ENCODE measurements at regions not wholly inside any gene's neighbourhood (a gene's known extent, or its start where the extent isn't known, plus 50 kb on each side); places are given as distances from the start of the nearest gene placed in this dataset.
"Not testable (repeated sequence)": the region's sequence is repeated elsewhere in the genome, so short reads cannot be mapped to it uniquely, and the experiment has no call there.

DNA sequence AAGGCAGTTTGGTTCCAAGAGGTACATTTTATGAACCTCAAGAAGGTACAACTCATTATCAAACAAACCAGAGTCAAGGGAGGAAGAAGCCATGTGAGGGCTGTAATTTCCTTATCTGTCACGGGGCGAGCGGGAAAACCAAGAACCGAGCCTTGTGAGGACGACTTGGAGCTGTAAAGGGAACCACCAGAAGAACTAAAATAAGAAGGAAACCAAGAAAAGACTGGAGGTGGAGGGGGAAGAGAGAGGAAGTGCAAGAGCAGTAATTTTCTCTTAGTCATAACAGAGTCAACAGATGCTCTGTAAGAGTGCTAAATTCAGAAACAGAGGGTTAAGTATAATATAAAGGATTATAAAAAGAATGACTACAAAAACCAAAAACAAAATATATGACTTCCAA lies 127.1 kb downstream of the DIRAS2 start:
- no peak for DNase-seq
- Histone ChIP-seq H3K4me1 (no peaks in the 10 kb centered on the region), H3K9me3 (no peaks in the 10 kb centered on the region; the same call in 1 of the 2 replicates), H3K36me3 (no peaks in the 10 kb centered on the region), H3K27me3 (no peaks in the 10 kb centered on the region), H3K4me3 (ENCODE audit: low read depth, low read length) (no peak overlapping the region)
- TF ChIP-seq, protein P1, sequence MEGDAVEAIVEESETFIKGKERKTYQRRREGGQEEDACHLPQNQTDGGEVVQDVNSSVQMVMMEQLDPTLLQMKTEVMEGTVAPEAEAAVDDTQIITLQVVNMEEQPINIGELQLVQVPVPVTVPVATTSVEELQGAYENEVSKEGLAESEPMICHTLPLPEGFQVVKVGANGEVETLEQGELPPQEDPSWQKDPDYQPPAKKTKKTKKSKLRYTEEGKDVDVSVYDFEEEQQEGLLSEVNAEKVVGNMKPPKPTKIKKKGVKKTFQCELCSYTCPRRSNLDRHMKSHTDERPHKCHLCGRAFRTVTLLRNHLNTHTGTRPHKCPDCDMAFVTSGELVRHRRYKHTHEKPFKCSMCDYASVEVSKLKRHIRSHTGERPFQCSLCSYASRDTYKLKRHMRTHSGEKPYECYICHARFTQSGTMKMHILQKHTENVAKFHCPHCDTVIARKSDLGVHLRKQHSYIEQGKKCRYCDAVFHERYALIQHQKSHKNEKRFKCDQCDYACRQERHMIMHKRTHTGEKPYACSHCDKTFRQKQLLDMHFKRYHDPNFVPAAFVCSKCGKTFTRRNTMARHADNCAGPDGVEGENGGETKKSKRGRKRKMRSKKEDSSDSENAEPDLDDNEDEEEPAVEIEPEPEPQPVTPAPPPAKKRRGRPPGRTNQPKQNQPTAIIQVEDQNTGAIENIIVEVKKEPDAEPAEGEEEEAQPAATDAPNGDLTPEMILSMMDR (IDR thresholded peaks at IDR 0.05; ENCODE audit: low read depth, low read length): no peak

DNA sequence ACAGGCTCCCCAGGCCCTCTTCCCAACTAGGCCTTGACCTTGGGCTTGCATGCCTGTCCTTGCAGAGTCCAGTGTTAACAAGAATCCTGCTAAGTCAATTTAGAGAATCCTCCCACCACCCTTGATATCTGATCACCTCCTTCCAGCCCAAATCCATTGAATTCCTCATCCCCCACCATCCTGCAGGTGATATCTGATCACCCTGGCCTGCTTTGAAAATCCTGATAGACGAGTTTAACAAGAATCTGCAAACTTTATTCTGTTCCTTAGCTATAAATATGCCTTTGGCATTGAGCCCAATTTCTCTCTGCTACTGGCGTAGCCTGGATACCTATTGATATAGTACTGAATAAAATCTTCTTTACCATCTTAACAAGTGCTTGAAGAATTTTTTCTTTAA lies 125.5 kb downstream of the DIRAS2 start:
- TF ChIP-seq, protein P1 (IDR thresholded peaks at IDR 0.05; ENCODE audit: low read depth, low read length): no peak
- no peak for DNase-seq
- Histone ChIP-seq H3K36me3 (no peaks in the 10 kb centered on the region), H3K9me3 (no peaks in the 10 kb centered on the region; the same call in 1 of the 2 replicates), H3K27me3 (no peaks in the 10 kb centered on the region), H3K4me3 (ENCODE audit: low read depth, low read length) (no peak overlapping the region), H3K4me1 (no peaks in the 10 kb centered on the region)

DNA sequence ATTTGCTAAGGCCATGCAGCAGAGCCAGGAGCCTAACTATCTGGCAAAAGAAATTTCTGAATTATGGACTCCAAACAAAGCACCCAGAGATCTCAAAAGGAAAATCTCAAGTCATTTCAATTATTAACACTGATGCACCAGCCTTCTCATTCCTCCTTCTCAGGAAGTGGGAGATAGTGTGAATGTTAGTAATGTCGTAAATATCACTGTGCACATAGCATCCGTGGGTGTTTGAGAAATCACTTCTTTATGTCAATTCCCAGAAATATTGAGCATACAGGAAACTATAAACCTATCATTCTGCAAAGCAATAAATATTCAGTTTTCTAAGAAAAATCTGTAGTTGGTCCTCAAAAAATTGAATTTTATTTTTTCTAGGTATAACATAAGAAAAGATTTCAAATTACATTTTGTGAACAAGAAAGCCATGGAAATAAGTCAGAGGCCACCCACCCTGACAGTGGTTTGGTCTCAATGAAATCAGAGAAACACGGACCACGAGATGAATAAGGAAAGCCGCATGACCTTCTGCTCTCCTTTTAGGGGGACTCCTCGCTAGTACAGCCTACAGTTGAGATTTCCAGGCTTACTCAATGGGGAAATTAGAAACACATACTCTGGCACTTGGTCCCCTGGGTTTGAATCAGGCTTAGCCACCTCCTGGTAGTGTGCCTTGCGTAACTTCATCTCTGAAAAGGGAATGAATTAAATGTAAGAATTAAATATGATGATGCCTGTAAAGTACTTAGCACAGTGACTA lies 120.6 kb downstream of the DIRAS2 start:
- no peaks in the 10 kb centered on the region for H3K36me3 ChIP-seq
- no peaks in the 10 kb centered on the region for H3K27me3 ChIP-seq
- TF ChIP-seq, protein P1 (IDR thresholded peaks at IDR 0.05; ENCODE audit: low read depth, low read length): no peak
- H3K4me1 ChIP-seq: peaks cover 14% of the 10 kb centered on the region
- no peak for DNase-seq
- no peak overlapping the region for H3K4me3 ChIP-seq (ENCODE audit: low read depth, low read length)
- H3K9me3 ChIP-seq: no peaks in the 10 kb centered on the region; the same call in 1 of the 2 replicates

- TF ChIP-seq, protein P1 (IDR thresholded peaks at IDR 0.05; ENCODE audit: low read depth, low read length): no peak
- no peaks in the 10 kb centered on the region for H3K27me3 ChIP-seq
- peaks cover 14% of the 10 kb centered on the region for H3K4me1 ChIP-seq
- no peaks in the 10 kb centered on the region for H3K9me3 ChIP-seq
- peak; percentile 73 for DNase-seq
- H3K4me3 ChIP-seq (ENCODE audit: low read depth, low read length): peak overlapping the region; percentile 42
- no peaks in the 10 kb centered on the region for H3K36me3 ChIP-seq
Measured at GRCh38 chr9:90523958-90524357, 118.7 kb downstream of the DIRAS2 start.

DNA sequence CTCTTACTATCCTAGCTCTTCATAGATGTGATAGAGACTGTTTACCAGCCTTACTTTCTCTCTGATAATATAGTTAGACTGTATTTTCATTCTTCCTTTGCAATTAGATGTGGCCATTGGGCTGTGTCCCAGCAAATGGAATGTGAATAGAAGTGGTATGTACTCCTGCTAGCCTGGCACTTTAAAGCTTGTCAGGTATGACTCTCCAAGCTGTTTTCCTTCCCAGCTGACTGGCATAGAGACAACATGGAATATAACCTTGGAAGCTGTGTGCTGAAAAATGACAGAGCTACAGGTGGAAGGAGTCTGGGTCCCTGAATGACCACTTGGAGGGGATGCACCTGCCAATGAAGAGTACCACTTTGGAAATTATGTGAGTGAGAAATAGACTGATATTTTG lies 116.2 kb downstream of the DIRAS2 start:
- DNase-seq: no peak
- H3K9me3 ChIP-seq: no peaks in the 10 kb centered on the region
- no peaks in the 10 kb centered on the region for H3K36me3 ChIP-seq
- TF ChIP-seq, protein P1 (IDR thresholded peaks at IDR 0.05; ENCODE audit: low read depth, low read length): no peak
- H3K4me1 ChIP-seq: peaks cover 14% of the 10 kb centered on the region
- H3K4me3 ChIP-seq (ENCODE audit: low read depth, low read length): no peak overlapping the region
- no peaks in the 10 kb centered on the region for H3K27me3 ChIP-seq

DNA sequence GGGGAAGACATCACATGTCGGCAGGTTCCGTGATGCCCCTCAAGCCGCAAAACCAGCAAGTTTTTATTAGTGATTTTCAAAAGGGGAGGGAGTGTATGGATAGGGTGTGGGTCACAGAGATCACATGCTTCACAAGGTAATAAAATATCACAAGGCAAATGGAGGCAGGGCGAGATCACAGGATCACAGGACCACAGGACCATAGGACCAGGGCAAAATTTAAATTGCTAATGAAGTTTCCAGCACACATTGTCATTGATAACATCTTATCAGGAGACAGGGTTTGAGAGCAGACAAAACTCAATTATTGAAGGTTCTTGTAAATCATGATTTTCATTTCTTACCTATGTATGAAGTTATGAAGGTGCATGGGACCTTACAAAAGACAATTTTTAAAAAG lies 106.5 kb downstream of the DIRAS2 start:
- not testable (repeated sequence) for H3K27me3 ChIP-seq; H3K4me3 ChIP-seq (ENCODE audit: low read depth, low read length); H3K4me1 ChIP-seq; DNase-seq; H3K9me3 ChIP-seq; H3K36me3 ChIP-seq
